CD4-positive, alpha-beta T cell treated with Interferon gamma for 1 hour (primary cell): ENCODE measurements at regions not wholly inside any gene's neighbourhood (a gene's known extent, or its start where the extent isn't known, plus 50 kb on each side); places are given as distances from the start of the nearest gene placed in this dataset.
A peak's percentile ranks its signal among the peaks of the same experiment; 100 is the strongest.

Source experiments
- DNase-seq: peaks from one replicate; pipeline ENCODE4 v3.0.0-alpha.2; 2020

DNA sequence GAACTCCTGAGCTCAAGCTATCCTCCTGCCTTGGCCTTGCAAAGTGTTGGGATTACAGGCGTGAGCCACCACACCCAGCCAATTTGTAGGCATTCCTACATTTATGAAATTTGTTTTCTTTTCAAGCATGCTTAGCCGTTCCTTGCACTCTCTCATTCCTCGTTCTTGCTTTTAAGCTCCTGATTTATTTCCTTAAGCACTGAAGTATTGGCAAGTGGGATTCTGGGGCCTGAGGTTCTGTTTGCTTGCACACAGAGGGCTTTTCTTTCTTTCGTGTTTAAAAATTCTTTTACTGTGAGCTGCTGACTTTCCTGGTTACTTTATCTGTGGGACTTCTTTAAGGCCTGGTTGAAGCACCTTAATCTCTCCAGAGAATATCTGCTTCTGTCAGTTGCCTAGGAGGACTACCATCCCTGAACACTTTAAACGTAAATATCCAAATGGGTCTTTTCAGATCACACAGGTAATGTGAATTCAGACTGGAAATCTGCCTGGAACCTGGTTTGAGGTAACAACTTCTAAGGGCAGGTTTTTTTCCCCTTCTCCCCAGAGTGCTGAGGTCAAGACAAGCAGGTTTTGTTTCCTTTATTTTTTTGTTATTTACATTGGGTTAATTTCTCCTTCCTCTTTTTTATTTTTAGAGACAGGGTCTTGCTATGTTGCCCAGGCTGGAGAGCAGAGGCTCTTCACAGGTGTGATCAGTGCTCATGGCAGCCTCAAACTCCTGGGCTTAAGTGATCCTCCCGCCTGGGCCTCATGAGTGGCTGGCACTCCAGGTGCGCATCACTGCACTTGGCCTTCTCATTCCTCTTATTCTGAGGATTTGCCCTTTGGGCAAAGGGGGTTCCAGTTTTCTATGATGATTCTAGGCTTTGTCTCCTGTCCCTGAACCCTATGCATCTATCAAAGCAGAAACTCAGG lies 102.9 kb downstream of the PFKFB3 start:
- DNase-seq: no peak

DNA sequence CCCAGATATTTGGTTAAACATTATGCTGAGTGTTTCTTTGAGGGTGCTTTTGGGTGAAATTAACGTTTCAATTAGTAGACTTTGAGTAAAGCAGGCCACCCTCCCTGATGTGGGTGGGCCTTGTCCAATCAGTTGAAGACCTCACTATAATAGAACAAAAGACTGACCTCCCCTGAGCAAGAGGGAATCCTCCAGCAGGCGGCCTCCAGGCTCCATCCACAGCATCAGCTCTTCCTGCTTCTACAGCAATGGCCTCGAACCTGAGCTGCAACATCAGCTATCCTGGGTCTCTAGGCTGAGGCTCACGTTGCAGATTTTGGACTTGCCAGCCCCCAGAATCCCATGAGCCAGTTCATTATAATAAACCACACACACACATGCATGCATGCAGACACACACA lies 104.2 kb downstream of the PFKFB3 start:
- no peak for DNase-seq

DNA sequence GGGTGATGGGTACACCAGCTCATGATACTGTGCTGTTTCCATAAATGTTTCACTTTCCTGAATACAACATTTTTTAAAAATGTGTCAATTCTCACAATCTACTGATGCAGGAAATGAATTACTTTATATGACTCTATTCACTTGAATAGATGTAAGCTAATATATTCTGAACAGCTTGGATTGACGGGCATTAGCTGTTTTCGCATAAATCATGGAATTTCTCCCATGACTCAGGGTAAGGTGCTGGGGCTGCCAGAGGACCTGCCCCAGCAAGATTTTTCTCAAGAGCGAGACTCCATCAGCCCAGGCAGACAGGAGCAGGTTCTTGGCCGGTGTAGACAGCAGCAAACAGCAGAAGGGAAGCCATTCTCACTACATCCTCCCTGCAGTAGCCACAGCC lies 107.1 kb downstream of the PFKFB3 start:
- no peak for DNase-seq

DNA sequence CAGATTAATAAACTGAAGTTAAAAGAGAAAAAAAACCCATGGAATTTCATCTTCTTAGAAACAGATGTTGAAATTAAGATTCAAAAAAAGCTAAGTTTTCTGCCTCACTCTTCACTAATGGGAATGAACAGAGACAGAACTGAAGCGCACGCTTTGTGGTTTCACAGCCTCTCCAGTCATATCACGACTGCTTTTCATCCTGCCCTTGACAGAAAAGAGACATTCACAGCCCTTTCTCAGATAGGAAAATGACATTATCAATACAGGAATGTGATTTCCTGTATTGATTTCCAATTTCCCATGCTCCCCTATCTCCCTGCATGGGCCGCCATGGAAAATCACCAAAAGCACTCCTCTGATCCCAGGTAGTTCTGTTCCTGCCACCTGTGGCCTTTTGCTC lies 108.2 kb downstream of the PFKFB3 start:
- no peak for DNase-seq

DNA sequence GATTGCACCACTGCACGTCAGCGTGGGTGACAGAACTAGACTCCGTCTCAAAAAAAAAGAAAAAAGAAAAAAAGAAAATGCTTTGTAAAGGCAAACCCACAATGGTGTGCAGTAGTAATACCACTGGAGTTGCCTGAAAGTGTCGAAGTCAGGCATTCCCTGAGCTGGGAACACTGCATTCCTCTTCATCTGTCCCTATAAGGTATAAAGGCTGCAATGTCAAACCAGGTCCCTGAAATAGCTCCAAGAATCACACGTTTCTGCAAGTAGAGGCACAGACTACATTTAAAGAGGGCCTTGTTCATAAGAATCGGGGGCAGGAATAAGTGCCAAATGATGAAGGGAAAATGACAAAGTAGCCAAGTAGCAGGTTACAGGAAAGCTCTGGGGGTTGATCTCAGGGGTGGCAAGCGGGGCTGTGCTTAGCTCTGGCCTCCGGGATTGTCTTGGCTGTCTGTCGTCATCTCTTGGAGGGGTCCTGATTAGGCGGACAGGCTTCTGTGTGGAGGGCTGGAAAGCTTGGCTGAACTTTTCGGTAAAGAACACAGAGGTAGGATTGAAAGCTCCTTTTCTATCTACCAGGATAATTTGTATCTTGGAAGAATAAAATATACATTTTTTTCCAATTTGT lies 109.1 kb downstream of the PFKFB3 start:
- DNase-seq: no peak

DNA sequence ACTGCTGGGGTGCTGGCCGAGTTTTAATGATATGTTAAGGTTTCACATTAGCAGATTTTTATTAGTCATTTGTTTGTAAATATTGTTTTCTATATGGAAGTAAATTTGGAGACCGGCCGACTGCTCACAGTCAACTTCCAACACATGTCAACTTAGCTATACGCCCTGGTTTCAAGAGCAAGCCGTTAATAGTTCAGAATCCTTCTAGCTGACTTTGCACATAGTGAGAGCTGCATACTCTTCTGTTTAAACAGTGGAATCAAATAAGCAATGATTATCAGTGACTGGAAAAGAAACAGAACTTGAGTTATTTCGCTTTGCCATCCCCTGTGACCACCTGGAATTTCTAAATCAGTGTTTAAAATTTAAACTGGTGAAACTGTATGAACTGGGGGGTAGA lies 109.9 kb downstream of the PFKFB3 start:
- DNase-seq: no peak

DNA sequence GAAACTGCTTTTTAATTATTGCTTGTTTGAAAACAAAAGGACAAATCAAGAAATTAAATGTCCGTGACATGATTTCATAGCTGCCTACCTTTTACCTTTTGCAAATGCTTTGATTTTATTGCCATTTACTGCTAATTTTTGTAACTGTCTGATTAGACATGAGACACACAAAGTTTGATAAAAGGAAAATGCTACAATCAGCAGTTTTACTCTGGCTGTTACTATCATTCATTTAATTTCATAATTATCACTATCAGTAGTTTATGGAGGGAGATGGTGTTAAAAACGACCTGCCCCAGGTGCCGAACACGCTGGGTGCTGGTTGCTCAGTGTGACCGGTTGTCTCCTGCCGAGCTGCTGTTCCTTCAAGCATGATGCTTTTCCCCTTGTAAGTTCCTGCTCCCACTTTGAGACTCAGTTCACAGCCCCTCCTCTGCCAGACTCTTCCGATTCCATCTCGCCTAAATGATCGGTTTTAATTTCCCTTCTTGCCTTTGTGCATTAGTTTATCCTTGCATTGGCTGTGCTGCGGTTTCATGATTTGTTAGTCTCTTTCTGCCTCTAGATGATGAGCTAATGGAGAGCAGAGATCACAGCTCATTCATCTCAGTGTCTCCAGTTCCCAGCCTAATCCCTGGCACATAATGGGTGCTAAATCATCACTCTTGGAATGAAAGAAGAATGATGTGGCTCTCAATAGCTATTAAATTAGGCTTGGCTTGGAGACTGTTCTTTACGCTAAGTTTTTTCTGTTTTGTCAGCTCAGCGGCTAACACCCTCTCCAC lies 110.6 kb downstream of the PFKFB3 start:
- DNase-seq: no peak

DNA sequence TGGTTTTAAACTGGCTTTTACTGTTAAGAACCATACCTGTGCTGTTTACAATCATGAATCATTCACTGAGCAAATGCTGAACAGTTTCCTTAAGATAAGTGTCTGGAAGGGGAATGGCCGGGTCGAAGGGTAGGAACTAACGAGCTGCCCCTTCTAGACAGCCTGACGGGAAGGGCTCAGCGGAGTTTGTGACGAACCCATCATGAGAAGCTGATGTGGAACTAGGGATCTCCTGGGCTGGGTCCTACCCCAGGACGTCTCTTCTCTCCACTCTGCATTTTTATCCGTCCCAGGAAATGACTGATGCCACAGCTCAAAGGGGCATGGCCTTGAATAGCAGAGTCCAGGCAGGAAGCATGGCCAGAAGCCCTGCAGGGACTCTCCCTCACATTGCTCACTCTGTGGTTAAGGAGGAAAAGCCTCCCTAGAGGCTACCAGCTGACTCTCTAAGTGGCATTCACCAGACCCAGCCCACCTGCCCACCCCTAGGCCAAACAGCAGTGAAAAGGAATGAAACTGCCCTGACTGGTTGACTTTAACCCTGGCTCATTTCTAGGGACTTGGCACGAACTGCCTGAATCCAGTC lies 112.0 kb downstream of the PFKFB3 start:
- no peak for DNase-seq

DNA sequence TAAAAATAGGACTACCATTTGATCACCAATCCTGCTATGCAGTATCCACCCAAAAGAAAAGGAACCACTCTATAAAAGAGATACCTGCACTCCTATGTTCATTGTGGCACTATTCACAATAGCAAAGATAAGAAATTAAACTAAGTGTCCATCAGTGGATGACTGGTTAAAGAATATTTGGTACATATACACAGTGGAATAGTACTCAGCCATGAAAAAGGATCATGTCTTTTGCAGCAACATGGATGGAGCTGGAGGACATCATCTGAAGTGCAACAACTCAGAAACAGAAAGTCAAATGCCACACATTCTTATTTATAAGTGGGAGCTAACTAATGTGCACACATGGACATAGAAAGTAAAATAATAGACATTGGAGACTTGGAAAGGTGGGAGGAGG lies 116.4 kb downstream of the PFKFB3 start:
- DNase-seq: no peak

DNA sequence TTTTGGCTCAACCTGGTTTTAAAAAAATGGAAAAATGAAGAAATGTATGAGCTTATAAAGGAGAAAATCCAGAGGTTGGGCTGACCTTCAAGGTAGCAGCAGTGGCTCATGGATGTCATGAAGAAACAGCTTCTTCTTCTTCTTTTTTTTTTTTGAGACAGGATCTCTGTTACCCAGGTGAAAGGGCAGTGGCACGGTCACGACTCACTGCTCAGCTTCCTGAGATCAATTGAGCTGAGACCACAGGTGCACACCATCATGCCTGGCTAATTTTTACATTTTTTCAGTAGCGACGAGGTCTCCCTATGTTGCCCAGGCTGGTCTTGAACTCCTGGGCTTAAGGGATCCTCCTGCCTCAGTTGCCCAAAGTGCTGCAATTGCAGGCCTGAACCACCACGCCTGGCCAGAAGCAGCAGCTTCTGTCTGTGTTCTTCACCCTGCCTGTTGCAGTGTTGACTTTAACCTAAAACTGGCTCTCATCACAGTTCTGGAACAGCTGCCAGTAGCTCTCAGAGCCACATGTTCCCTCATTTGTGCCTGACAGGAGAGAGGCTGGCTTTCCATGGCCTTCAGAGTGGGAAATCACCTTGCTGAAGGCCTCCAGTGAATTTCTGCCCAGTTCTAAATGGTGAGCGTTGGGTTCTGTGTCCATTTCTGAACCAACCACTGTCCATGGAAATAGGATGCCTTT lies 117.7 kb downstream of the PFKFB3 start:
- peak; percentile 35 for DNase-seq

DNA sequence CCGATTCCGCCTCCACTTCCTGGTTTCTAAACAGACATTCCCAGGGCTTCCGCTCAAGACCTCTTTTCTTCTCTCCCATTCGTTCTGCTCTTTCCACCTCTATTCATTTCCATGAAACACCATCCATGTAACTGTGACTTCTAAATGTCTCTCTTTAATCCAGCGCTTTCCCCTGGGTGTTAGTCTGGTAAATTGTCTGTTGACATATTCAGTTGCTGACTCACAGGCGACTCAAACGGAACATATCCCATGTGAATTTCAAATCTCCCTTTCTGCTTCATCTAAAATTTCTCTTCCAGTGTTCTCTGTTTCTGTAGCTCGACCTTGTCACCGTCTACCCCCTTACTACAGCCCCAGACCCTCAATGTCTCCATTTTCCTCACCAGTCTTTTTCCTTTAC lies 119.1 kb downstream of the PFKFB3 start:
- DNase-seq: no peak

DNA sequence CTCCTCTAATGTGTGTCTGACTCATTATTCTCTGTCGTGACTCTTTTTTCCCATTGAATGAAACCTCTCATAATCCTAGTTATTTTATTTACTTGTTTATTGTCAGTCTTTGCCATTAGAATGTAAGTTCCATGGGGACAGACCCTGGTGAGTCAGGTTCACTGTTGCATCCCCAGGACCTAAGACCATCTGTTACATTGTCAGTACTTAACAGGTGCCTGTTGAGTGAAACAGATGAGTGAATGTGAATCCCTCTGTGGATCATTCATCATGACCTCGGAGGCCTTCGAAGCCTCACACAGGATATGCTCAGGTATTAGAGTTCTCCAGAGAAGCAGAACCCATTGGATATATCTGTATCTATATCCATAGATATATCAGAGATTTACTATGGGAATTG lies 120.1 kb downstream of the PFKFB3 start:
- DNase-seq: no peak

DNA sequence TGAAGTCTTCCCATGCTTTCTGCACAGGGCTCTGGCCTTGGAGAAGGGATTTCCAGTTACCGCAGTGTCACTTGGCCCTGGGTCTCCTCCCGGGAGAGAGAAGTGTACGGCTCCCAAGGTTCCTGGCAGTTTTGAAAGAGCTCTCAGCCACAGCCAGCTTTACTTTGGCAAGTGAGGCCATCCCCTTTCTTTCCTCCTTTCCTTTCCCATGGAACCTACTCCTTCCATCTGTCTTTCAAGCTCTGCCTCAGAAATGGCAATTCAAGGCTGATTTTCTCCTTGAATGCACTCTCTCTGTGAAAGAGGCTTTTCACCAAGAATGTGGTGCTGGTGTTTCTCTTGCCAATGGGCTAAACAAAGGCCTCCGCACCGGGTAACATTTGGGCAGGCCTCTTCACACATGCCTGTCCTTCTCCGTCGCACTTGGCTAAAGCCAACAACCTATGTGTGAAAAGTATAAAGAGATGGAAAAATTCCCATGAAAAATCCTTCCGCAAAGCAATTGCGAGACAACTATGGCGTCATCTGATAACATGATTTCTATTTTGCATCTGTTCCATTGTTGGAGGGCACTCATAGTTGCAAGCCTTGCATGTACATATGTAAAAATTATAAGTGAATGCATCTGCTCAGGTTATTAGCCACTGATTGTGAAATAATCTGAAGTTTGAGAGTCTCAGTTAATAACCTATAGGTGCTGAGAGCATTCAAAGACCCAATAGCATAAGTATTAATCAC lies 125.4 kb downstream of the PFKFB3 start:
- no peak for DNase-seq

DNA sequence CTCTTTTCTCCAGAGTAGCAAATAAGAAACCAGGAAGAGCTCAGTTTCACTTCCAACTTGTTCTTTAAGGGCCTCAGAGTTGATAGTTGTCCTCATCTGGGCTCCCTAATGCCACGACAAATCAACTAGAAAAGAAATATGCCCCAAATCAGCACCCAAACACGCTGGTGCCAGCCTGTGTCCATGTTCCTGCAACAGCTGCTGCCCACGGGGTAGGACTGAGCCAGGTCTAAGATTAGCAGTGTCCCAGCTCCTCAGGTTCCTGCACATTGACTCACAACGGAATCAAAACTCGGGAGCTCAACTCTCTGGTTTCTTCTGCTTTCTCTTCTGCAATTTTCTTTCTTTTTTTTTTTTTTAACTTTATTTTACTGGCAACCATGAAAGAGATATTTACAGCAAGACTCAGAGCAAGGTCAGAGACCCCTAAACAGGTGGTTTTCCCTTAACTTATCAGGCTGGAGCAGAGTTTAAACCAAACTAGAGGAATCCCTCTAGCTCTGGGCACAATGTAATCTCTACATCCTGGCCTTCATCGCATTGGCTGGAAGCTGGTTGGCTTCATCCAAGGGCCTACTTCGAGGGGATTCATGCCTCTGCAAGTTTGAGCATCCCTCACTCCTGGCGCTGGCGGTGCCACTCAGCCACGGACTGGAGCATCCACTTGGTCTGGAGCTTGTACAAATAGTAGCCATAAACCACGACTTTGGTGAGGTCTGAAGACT lies 126.1 kb downstream of the PFKFB3 start:
- DNase-seq: no peak

DNA sequence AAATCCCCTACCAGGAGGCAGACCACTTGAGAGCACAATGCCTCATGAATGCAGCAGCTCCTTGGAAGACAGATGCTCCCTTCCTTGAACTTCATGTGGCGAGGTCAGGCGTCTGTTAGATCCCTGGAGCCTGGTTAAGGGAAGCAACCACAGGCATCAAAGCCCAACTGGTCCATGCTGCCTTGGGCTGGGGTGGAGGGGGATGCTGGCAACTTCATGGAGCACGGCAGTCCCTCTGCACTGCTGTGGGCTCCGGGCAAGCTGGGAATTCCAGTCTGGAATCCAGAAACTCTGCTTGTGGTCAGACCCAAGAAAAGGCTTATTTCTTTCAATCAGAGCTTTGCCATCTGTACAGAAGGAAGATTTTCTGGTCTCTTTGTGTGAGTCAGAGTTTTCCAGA lies 130.4 kb downstream of the PFKFB3 start:
- no peak for DNase-seq

DNA sequence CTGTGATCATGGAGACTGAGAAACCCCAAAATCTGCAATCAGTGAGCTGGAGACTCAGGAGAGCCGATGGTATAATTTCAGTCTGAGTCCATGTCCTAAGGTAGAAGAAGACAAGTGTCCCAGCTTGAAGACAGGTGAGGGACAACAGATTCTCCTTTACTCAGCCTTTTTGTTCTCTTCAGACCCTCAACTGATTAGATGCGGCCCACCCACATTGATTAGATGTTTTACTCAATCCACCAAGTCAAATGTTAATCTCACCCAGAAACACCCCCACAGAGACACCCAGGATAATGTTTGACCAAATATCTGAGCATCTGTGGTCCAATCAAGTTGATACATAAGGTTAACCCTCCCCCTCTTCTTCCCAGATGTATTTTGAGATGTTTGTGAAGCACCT lies 131.2 kb downstream of the PFKFB3 start:
- DNase-seq: no peak

DNA sequence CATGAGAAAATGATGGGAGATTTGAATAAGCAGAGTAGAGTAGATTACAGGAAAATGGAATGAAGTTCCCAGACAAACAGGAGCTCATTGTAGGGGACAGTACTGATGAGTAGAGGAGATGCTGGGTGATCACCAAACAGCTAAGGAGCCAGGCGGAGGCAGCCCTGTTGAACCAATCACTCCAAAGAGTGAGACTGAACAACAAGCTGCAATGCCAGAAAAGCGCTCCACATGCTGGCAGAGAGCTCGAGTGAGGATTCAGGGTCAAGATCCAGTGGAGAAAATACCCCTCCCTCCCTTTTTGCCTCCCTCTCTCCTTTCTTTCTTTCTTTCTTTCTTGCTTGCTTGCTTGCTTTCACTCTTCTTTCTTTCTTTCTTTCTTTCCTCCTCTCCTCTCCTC lies 133.3 kb downstream of the PFKFB3 start:
- no peak for DNase-seq

DNA sequence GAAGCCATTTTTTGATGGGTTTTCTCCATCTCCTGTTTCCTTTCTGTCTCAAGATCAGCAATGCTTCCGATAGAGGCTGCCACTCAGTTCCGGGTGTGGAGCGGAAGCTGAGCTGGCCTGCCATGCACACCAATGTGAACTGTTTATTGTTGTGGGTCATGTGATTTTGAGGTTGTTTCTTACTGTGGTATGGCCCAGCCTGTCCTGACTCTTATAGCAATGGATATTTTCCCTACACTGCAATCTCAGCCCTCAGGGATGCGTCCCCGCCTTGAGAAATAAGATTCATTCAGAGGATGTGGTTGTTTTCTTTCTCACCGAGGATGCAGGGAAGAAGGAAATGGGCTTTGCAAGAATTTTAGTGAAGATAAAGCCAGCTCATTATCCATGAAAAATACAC lies 134.7 kb downstream of the PFKFB3 start:
- DNase-seq: no peak

DNA sequence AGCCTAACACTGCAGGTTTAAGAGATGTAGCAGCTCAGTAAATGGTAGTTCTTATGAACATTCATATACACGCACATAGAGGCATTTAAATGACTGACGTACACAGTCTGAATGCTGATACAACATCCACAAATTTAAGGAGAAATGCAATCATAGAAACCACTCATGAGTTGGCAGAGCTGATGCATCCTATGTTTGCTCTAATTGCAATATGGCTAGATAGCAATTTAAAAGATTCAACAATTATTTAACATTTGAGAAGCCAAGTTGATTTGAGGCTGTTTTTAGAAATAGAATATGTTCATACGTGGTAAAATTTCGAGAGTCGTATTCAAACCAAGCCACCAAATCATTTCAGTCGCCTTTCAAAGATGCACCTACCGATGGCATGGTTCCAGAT lies 135.6 kb downstream of the PFKFB3 start:
- no peak for DNase-seq

DNA sequence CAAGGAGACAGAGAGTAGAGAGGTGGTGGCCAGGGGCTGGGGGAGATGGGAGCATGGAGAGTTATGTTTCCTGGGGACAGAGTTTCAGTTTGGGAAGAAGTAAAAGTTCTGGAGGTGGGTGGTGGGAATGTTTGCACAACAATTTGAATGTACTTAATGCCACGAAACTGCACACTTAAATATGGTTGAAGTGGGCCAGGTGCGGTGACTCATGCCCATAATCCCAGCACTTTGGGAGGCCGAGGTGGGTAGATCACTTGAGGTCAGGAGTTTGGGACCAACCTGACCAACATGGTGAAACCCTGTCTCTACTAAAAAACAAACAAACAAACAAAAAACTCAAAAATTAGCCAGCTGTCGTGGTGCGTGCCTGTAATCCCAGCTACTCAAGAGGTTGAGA lies 137.2 kb downstream of the PFKFB3 start:
- no peak for DNase-seq

DNA sequence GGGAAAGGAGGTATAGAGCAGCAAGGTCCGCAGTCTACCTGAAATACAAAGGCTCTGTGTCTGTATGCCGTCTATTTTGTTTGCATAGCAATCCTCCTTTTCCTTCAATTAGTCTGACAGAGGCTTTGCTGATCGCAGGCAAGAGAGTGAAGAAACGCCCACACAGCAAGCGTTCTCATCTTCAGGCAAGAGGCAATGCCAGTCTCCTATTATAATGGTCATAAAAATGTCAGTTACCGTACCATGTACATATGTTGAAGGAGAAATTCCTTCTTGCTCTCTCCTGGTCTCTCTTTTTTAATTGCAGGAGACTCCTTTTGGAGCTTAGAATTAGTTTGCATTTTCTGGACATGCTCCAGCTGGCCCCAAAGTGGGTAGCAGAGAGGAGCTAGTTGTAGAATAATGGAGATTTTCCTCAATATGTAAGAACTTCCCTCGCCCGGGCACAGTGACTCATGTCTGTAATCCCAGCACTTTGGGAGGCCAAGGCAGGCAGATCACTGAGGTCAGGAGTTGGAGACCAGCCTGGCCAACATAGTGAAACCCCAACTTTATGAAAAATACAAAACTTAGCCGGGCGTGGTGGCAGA lies 139.5 kb downstream of the PFKFB3 start:
- DNase-seq: no peak
